HepG2 (cell line): ENCODE measurements at regions not wholly inside any gene's neighbourhood (a gene's known extent, or its start where the extent isn't known, plus 50 kb on each side); places are given as distances from the start of the nearest gene placed in this dataset.

Experiments used
- DMAP1 ChIP-seq: IDR thresholded peaks from 2 replicates; pipeline ENCODE4 v1.6.1; 2016
- ELF3 ChIP-seq: IDR thresholded peaks from 2 replicates; pipeline ENCODE4 v1.6.1; 2016; ENCODE audit warnings: missing genetic modification reagents, missing compliant biosample characterization
- HMG20B ChIP-seq: conservative IDR thresholded peaks from 2 replicates; pipeline ENCODE4 v1.6.1; 2016; ENCODE audit warnings: missing genetic modification reagents, missing compliant biosample characterization
- HOXA5 ChIP-seq: sonication (generic); formaldehyde crosslinking; IDR thresholded peaks from 2 replicates; pipeline ENCODE4 v1.4.0; 2020; ENCODE audit warnings: missing genetic modification reagents
- POLR2AphosphoS5 ChIP-seq: IDR thresholded peaks from 2 replicates; pipeline ENCODE4 v1.6.1; 2012; ENCODE audit warnings: low read depth, low read length
- RFX1 ChIP-seq: fragments of 450-650 bp; IDR thresholded peaks from 2 replicates; pipeline ENCODE4 v1.6.1; 2017
- SMYD3 ChIP-seq: sonication (generic); formaldehyde crosslinking; IDR thresholded peaks from 2 replicates; pipeline ENCODE4 v1.8.1; 2023; ENCODE audit warnings: mild to moderate bottlenecking, missing genetic modification reagents
- ZNF205 ChIP-seq: IDR thresholded peaks from 2 replicates; pipeline ENCODE4 v1.6.1; 2018; ENCODE audit warnings: missing biosample characterization, missing genetic modification reagents
- ZNF335 ChIP-seq: sonication (generic); formaldehyde crosslinking; IDR thresholded peaks from 2 replicates; pipeline ENCODE4 v1.4.0; 2020; ENCODE audit warnings: missing genetic modification reagents
- ZNF430 ChIP-seq: sonication (generic); formaldehyde crosslinking; IDR thresholded peaks from 2 replicates; pipeline ENCODE4 v1.9.0; 2021; ENCODE audit warnings: mild to moderate bottlenecking, missing genetic modification reagents
- ZNF577 ChIP-seq: sonication (generic); formaldehyde crosslinking; IDR thresholded peaks from 2 replicates; pipeline ENCODE4 v1.4.0; 2020; ENCODE audit warnings: mild to moderate bottlenecking, low read depth, missing genetic modification reagents, borderline replicate concordance
- ZNF709 ChIP-seq: sonication (generic); formaldehyde crosslinking; IDR thresholded peaks from 2 replicates; pipeline ENCODE4 v1.5.0; 2020; ENCODE audit warnings: mild to moderate bottlenecking, missing genetic modification reagents
- ZNF713 ChIP-seq: sonication (generic); formaldehyde crosslinking; IDR thresholded peaks from 2 replicates; pipeline ENCODE4 v1.4.0; 2020; ENCODE audit warnings: mild to moderate bottlenecking, missing genetic modification reagents
- ZSCAN30 ChIP-seq: sonication (generic); formaldehyde crosslinking; IDR thresholded peaks from 2 replicates; pipeline ENCODE4 v1.5.0; 2020; ENCODE audit warnings: mild to moderate bottlenecking, missing genetic modification reagents
- TF ChIP-seq, protein P1 (sequence below), 2 experiments: fragments of 450-650 bp in 1 of 2; sonication (generic) in 1 of 2; formaldehyde crosslinking in 1 of 2; IDR thresholded peaks; 2 replicates each; pipeline versions ENCODE4 v1.6.1 to v1.8.0; 2016 to 2022; ENCODE audit warnings: antibody characterized with exemption in 1 of 2, mild to moderate bottlenecking in 1 of 2, missing genetic modification reagents in 1 of 2
- TF ChIP-seq, protein P2 (sequence below): sonication (generic); formaldehyde crosslinking; IDR thresholded peaks from 2 replicates; pipeline ENCODE4 v1.5.0; 2020; ENCODE audit warnings: missing genetic modification reagents
- TF ChIP-seq, protein P3 (sequence below): sonication (generic); formaldehyde crosslinking; IDR thresholded peaks from 2 replicates; pipeline ENCODE4 v1.5.1; 2020; ENCODE audit warnings: missing genetic modification reagents, mild to moderate bottlenecking, borderline replicate concordance

DNA sequence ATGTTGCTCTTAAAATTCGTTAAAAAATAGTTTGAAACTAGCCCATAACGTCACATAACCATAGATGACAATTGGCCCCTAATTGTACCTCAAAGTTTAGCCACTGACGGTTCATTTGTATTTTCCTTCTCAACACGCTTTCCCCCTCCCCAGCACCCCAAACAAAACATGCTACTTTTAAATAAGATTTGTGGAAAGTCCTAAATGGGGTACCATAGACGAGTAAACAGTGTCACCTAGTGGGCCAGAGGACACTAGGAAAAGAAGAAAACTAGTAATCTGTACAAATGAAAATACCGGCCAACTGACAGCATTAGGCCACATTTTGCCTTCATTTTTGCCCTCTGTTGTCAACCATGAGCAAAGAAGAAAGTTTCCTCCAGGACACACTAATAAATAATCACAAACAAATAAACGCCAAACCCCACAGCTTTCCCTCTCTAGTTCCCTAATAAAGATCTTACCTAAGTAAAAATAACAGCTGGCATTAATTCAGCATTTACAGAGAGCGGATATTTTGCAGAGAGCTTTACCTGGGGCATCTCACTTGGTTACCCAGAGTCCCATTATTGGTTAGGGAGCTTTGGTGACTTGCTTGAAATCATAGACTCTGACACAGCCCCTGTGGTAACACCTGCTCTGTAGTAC is 175.1 kb upstream of the ATP11B start (continued):
- TF ChIP-seq, protein P1, sequence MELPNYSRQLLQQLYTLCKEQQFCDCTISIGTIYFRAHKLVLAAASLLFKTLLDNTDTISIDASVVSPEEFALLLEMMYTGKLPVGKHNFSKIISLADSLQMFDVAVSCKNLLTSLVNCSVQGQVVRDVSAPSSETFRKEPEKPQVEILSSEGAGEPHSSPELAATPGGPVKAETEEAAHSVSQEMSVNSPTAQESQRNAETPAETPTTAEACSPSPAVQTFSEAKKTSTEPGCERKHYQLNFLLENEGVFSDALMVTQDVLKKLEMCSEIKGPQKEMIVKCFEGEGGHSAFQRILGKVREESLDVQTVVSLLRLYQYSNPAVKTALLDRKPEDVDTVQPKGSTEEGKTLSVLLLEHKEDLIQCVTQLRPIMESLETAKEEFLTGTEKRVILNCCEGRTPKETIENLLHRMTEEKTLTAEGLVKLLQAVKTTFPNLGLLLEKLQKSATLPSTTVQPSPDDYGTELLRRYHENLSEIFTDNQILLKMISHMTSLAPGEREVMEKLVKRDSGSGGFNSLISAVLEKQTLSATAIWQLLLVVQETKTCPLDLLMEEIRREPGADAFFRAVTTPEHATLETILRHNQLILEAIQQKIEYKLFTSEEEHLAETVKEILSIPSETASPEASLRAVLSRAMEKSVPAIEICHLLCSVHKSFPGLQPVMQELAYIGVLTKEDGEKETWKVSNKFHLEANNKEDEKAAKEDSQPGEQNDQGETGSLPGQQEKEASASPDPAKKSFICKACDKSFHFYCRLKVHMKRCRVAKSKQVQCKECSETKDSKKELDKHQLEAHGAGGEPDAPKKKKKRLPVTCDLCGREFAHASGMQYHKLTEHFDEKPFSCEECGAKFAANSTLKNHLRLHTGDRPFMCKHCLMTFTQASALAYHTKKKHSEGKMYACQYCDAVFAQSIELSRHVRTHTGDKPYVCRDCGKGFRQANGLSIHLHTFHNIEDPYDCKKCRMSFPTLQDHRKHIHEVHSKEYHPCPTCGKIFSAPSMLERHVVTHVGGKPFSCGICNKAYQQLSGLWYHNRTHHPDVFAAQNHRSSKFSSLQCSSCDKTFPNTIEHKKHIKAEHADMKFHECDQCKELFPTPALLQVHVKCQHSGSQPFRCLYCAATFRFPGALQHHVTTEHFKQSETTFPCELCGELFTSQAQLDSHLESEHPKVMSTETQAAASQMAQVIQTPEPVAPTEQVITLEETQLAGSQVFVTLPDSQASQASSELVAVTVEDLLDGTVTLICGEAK (IDR thresholded peaks at IDR 0.05): no peak
- TF ChIP-seq, protein P1 (CRISPR knock-in tag; IDR thresholded peaks at IDR 0.05): no peak
- TF ChIP-seq ZNF335 (CRISPR knock-in tag) (no peak), ZNF709 (CRISPR knock-in tag) (no peak), HMG20B (CRISPR knock-in tag) (no peak), DMAP1 (CRISPR knock-in tag) (no peak), HOXA5 (peak; percentile 24; the same call in 1 of the 2 replicates), POLR2AphosphoS5 (no peak), ZNF430 (CRISPR knock-in tag) (no peak), ZNF713 (CRISPR knock-in tag) (no peak), ZNF577 (CRISPR knock-in tag) (no peak), ZSCAN30 (CRISPR knock-in tag) (no peak), ELF3 (CRISPR knock-in tag) (no peak), ZNF205 (no peak), SMYD3 (CRISPR knock-in tag) (no peak), RFX1 (no peak)
- TF ChIP-seq, protein P2, sequence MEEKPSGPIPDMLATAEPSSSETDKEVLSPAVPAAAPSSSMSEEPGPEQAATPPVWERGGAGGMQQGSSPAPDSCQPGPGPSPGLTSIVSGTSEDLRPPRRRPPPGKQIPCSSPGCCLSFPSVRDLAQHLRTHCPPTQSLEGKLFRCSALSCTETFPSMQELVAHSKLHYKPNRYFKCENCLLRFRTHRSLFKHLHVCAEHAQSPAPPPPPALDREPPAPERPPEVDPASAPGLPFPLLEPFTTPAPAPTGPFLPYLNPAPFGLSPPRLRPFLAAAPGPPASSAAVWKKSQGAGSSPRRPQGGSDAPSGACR (CRISPR knock-in tag): no peak
- TF ChIP-seq, protein P3, sequence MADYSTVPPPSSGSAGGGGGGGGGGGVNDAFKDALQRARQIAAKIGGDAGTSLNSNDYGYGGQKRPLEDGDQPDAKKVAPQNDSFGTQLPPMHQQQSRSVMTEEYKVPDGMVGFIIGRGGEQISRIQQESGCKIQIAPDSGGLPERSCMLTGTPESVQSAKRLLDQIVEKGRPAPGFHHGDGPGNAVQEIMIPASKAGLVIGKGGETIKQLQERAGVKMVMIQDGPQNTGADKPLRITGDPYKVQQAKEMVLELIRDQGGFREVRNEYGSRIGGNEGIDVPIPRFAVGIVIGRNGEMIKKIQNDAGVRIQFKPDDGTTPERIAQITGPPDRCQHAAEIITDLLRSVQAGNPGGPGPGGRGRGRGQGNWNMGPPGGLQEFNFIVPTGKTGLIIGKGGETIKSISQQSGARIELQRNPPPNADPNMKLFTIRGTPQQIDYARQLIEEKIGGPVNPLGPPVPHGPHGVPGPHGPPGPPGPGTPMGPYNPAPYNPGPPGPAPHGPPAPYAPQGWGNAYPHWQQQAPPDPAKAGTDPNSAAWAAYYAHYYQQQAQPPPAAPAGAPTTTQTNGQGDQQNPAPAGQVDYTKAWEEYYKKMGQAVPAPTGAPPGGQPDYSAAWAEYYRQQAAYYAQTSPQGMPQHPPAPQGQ (CRISPR knock-in tag): no peak
